ENCODE measurements at regions not wholly inside any gene's neighbourhood (a gene's known extent, or its start where the extent isn't known, plus 50 kb on each side); places are given as distances from the start of the nearest gene placed in this dataset.
"Not testable (repeated sequence)": the region's sequence is repeated elsewhere in the genome, so short reads cannot be mapped to it uniquely, and the experiment has no call there.

DNA sequence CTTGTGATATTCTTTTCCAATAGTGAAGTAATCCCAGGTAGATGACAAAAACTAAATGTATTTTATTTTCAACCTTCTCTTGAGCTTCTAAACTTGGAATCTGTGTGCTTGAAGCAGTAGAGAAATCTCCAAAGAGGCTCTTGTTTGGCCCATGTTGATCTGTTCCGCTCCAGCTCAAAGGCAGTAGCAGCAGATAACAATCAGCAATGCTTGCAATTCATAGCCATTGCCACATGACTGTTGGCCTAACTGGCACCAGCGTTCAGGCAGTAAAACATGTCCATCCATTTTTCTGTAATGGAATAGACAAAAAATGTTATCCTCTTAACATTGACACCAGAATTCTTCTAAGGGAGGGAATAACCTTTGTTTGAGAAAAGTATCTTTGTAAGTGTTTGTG, 270.7 kb upstream of the MSX2 start:
- no peak for DNase-seq

DNA sequence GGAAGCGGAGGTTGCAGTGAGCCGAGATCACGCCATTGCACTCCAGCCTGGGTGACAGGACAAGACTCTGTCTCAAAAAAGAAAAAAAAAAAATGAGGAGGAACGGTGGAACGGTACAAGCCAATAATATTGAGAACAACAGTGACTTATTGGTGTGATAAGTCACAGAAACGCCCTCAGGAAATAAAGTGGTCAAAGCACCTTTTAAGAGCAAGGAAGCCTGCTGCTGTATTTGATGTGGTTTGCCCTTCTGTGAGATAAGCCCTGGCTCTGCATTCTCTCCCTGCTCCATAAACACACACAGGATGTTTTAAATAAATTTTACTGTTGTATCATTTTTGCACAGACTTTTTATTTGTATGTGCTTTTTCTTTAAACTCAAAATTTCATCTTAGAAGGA, 269.9 kb upstream of the MSX2 start:
- DNase-seq: no peak

DNA sequence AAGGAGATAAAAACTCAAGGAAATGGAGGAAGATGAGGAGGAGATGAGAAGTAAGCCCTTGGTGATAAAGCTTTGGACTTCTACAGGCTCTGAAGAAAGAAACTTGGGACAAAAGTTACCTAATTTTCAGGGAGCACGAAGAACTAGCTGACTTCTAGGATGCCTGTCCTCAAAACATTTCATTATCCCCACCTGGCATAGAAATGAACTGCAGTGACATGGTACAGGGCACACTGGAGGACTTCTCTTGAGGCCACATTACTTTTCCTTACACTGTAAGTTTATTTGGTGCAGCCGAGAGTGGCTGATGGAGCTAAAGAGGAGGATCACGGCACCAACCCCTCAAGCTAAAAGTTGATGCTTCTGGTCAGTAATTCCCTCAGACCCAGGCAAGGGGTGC, 269.5 kb upstream of the MSX2 start:
- DNase-seq: no peak

DNA sequence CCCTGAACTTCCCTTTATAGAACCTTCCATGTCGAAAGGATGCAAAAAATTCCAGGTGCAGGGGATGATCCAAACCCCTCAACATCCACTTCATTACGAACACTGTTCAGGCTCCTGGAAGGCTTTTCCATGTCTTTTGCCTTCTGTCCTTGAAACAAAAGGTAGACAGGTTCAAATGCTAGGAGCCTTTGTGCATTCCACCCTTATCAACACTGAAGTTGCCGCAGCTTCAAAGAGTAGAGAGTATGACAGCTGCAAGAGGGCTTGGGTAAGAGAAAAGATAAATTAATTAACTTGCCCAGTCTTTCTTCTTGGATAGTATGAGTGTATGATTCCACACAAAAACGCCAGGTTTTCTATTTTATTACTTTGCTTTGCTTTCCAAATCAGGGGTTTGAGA, 269.1 kb upstream of the MSX2 start:
- no peak for DNase-seq

DNA sequence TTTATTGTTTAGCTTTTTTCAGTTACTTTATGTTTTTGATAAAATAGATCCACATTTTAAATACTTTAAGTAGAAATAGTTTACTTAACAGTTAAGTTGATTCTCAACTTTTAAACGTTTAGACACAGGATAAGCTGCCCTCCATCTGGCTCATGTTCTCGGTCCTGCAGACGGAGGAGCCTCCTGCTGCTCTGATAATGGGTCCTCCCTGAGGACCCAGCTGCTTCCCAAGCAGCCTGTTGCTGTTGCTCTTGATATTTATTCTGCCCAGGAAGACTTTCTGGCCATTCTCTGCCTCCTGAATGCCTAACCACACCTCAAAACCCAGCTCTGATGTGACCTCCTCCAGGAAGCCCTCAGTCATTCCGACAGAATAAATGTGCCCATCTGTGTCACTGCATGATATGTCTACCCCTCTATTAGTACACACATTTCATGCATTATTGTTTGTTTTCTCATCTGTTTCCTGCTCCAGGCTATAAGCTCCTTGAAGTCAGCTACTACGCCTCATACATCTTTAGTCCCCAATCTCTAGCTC, 267.2 kb upstream of the MSX2 start:
- DNase-seq: no peak

DNA sequence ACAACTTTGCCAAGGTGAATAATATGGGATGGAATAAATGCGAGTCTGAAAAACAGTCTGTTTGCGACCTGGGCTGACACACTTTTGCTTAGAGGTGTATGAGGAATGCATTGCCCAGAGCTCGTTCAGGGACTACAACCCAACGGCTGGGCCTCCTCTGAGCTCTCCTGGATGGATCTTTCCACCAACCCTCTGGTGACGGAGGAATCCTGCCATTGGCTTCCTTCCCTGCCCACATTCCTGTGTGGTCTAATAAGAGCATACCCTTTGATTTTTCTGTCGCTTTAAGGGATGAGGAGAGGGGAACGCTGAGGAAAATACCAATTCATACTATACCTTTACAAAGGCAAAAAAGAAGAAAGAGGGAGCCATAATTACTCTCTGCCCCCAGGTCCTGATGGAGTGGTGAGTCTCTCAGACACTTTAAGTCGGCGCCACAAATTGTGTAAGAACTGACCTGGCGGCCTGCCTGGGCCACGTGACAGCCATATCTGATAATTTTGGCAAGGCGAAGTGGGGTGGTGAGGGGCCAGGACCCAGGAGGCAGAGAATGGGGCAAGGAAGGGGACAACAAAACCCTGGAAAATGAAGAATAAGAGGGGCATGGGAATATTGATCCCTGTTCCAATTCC, 265.2 kb upstream of the MSX2 start:
- no peak for DNase-seq

DNA sequence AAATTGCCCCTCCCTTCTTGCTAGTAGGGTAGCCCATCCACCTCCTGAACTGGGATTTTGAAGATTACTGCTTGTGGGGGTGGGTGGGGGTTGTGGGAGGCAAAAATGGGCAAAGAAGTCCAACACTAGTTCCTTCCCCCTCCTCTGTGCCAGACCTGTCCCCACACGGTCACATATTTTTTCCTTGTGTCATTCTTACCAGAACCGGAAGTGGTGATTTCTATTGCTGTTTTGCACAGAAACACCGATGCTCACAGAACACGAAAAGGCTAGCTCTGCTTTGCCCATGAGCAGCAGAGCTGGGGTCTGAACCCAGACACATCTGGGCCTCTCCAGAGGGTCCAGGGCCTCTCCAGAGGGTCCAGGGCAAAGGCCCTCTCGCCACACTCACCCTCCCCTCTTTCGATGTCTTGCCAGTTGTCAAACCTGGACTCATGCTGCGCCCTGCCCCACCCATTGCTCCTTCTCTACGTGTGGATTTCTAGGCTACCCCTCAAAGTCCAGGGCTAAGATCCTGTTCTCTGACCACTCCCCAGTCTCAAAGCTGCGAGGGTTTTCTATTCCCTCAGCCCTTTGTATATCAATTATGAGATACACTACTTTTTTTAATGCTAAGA, 264.4 kb upstream of the MSX2 start:
- no peak for DNase-seq

DNA sequence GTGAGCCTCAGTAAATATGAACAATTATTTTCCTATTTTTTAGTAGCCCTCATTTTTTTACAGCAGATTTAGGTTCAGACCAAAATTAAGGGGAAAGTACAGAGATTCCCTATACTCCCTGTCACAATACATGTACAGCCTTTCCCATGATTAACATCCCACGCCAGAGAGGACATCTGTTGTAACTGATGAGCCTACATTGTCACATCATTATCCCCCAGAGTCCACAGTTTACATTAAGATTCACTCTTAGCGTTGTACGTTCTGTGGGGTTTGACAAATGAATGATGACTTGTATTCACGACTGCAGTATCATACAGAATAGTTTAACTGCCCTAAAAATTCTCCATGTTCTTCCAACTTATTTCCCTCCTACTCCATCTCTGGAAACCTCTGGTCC, 262.3 kb upstream of the MSX2 start:
- no peak for DNase-seq

DNA sequence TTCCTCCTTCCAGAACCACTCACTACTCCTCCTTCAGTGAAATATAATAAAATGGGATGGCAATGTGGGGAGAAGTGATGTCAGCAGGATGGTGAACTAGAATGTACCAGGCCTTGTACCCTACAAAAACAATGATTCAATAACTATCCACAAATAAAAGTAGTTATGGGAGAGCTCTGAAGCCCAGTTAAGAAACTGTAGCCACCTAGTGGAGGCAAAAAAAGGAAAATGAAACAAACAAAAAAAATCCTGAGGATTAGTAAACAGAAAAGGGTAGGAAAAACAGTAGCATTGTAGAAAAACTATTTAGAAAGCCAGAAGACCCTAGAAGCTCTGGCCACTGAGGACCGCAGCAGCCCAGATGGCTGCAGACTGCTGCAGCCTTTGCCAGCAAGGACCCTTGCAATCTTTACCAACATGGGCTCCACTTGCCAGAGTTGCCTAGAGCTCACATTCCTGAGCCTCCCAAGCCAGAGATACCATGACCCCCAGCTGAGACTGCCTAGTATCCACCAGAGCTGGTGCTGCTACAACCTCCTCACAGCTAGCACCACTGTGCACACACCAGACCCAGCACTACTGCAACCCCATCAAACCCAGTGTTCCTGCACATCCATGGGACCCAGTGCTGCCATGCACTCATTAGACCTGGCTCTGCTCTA, 259.7 kb upstream of the MSX2 start:
- DNase-seq: no peak

DNA sequence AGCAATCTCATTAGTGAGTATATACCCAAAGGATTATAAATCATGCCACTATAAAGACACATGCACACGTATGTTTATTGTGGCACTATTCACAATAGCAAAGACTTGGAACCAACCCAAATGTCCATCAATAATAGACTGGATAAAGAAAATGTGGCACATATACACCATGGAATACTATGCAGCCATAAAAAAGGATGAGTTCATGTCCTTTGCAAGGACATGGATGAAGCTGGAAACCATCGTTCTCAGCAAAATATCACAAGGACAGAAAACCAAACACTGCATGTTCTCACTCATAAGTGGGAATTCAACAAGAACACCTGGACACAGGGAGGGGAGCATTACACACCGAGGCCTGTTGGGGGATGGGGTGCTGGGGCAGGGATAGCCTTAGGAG, 252.9 kb upstream of the MSX2 start:
- DNase-seq: not testable (repeated sequence)

DNA sequence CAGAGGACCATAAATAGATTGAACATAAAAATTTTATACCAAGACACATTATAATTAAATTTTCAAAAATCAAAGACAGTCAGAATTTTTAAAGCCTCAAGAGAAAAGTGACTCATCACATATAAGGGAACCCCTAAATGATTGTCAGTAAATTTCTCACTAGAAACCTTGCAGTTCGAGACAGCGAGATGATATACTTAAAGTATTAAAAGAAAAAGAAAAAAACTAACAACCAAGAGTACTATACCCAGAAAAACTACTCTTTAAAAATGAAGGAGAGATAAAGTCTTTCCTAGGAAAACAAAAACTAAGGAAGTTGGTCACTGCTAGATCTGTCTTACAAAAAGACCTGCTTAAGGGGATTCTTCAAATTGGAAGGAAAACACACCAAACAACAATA, 251.4 kb upstream of the MSX2 start:
- no peak for DNase-seq

DNA sequence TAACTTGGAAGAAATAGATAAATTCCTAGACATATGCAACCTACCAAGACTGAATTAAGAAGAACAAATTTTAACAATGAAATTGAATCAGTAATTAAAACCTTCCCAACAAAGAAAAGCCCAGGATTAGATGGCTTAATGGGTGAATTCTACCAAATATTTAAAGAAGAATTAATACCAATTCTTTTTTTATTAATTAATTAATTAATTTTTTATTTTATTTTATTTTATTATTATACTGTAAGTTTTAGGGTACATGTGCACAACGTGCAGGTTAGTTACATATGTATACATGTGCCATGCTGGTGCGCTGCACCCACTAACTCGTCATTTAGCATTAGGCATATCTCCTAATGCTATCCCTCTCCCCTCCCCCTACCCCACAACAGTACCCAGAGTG, 248.4 kb upstream of the MSX2 start:
- not testable (repeated sequence) for DNase-seq

DNA sequence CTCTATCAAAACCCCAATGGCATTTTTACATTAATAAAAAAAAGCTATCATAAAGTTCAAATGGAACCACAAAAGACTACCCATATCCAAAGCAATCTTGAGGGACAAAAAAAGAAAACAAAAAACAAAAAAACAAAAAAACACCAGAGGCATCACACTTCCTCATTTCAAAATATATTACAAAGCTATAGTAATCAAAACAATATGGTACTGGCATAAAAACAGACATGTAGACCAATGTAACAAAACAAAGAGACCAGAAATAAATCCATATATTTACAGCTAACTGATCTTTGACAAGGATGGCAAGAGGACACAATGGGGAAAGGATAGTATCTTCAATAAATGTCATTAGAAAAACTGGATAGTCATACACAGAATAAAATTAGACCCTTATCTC, 245.1 kb upstream of the MSX2 start:
- DNase-seq: no peak

DNA sequence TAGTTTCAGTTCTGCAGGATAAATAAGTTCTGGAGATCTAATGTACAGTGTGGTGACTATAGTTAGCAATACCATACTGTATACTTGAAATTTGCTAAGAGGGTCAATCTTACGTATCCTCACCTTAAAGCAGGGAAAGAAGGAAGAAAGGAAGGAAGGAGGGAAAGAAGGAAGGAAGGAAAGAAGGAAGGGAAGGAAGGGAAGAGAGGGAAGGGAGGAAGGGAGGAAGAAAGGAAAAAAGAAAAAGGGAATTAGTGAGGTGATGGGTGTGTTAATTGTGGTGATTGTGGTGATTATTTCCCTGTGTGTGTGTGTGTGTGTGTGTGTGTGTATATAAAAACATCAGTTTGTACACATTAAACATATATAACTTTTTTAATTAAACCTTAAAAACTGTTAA, 242.6 kb upstream of the MSX2 start:
- no peak for DNase-seq

DNA sequence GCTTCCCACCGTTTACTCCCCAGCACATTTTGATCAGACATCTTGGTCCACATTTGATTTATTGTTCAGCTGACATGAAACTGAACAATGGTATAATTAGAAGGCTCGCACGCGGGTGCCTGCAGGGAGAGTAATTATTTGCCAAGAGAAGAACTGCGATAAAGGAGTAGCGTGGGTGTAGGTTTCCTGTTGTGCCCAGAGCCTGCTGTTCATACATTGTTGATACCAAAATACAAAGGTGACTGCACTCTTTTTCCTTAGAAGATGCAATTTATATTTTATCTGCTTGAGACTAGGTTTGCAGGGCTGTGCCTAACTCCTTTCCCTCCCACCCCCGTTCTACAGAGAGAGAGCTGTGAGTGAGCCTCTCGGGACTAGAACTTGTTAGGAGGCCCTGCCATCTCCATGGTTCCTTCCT, 241.8 kb upstream of the MSX2 start:
- DNase-seq: no peak

DNA sequence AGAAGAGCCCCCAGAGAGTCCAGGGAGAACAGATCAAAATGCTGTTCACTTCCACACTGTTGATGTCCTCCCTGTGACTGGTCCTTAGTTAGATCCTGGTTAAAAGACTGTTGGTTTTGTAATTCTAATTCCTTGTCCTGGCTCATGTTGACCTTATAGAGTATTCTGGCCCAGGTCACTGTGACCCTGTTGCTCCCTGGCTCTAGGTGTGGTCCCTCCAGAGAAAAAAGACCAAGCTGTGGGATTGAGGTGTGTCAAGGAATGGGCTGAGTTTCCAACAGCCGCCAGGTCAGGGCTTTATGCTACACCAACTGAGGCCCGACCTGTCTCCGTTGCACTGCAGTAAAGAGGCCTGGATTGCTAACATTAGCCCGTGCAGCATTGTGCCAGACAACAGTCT, 241.0 kb upstream of the MSX2 start:
- no peak for DNase-seq

DNA sequence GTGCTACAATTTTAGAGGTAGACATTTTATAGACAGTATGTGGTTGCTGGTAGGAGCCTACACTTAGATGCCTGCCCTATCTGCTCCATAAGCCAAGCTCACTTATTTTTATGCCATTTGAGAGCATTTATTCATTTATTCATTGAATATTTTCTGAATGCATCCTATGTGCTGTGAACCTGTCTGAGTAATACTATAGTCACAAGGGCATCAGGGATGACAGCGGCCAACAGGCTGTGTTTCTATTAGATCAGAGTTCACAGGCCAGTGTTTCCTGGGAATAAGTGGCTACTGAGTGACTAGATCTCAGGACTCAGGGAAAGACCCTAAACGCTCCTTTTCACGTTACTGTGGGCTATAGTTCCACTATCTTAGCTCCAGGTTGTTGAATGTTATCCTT, 235.2 kb upstream of the MSX2 start:
- DNase-seq: no peak

DNA sequence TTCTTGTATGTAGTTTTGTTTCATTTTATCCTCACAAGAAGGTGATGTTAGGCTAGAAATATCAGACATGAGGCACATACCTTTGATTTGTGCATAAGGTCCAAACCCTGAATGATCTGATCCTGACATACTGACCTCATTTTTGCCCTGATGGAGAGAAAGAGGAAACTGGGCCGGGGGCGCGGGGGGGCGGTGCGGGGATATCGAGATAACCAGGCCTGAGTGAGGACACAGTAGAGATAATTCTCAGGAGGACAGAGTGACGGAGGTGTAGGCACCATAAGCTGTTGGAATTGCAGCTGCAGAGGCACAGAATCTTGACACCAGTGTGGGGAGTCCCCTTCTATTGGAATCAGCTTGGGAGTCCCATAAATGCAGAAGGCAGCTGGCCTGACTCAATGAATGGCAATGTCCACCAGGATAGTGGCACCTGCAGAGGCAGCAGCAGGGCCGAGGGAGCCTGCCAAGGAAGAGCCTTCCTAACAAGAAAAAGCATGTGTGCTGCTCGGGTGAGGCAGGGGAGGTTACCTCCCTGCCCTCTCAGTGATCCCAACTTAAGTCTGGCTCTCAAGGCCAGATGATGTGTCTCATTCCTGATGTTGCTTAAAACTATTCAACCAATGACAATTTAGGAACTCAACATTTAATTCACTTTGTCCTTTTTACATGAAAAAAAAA, 234.3 kb upstream of the MSX2 start:
- no peak for DNase-seq

DNA sequence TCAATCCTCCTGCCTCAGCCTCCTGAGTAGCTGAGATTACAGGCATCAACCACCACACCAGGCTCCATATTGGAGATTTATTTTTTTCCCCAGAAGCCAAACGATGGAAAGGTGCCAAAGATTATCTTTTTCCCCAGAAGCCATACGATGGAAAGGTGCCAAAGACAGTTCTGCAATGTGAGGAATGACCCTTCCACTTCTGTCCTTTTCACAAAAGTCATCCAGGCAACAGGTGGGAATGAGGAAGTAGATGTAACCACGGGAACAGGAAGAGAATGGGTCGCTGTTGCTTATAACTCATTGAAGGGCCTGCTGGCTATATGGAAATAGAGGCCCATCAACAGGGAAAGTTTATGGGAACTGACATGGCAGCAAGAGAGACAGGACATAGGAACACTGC, 233.7 kb upstream of the MSX2 start:
- no peak for DNase-seq

DNA sequence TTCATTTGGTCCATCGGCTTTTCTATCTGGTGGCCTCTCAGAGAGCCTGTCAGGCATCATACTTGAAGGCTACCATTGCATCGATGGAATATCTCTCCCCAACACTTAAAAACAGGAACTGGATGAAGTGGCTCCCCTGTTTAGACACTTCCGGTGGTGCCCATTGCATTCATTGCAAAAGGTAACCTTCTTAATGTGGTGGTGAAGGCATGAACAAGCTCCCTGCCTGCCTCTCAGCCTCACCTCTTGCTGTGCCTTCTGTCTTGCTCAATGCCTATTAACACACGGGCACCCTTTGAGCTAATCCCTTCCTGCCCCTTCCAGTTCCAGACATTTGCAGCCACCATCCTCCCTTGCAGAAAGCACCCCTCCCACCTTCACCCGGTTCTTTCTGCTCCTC, 233.1 kb upstream of the MSX2 start:
- DNase-seq: no peak

DNA sequence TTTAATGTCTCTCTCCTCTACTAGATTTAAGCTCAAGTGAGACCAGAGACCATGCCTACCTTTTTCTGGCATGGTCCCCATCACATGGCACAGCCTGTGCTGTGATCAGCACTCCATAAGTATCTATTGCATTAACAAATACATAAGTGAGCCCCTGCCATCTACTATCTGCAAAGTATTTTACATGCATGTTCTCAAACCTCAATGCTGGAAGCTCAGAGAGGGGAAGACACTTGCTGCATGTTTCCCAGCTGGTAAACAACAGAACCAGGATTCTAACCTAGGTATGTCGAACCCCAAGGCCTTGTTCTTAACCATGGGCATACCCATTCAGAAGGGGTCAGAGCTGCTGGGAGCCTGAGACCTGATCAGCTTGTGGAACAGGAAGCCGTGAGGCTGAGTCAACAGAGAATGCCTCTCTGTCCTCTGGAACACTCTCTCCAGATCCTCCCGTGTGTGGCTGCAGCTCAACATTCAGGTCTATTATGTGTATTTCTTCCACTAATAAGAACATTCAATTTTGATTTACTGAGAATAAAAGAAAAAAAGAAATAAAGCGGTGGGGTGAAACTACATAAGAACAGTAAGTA, 232.5 kb upstream of the MSX2 start:
- no peak for DNase-seq

DNA sequence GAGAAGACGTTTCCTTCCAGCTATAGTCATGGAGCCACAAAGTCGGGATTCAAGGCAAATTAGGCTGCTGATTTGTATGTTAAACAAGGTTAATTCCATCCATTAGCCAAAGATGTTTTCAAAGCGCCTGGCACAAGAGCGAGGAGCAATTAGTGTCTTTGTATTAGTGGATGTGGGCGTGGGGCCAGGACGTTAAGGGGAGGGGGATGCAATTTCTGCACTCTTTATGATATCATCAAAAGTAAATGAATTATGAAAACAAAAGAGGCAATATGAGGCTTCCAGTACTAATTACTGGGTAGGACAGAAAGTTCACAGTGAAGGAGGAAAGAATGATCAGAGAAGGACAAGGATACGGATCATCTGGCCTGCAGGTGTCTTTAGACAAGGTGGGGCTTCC, 230.9 kb upstream of the MSX2 start:
- DNase-seq: no peak

DNA sequence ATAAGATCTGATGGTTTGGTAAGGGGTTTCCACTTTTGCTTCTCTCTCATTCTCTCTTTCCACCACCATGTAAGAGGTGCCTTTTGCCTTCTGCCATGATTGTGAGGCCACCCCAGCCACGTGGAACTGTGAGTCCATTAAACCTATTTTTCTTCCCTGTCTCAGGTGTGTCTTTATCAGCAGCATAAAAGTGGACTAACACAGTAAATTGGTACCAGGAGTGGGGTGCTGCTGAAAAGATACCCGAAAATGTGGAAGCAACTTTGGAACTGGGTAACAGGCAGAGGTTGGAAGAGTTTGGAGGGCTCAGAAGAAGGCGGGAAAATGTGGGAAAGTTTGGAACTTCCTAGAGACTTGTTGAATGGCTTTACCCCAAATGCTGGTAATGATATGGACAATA, 226.4 kb upstream of the MSX2 start:
- not testable (repeated sequence) for DNase-seq

DNA sequence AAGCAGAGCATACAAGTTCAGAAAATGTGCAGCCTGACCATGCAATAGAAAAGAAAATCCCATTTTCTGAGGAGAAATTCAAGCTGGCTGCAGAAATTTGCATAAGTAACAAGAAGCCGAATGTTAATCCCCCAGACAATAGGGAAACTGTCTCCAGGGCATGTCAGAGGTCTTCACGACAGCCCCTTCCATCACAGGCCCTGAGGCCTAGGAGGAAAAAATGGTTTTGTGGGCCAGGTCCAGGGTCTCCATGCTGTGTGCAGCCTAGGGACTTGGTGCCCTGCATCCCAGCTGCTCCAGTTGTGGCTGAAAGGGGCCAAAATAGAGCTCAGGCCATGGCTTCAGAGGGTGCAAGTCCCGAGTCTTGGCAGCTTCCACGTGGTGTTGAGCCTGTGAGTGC, 225.8 kb upstream of the MSX2 start:
- not testable (repeated sequence) for DNase-seq

Data from HCEC 1CT (cell line).